ENCODE measurements at regions not wholly inside any gene's neighbourhood (a gene's known extent, or its start where the extent isn't known, plus 50 kb on each side); places are given as distances from the start of the nearest gene placed in this dataset.

DNA sequence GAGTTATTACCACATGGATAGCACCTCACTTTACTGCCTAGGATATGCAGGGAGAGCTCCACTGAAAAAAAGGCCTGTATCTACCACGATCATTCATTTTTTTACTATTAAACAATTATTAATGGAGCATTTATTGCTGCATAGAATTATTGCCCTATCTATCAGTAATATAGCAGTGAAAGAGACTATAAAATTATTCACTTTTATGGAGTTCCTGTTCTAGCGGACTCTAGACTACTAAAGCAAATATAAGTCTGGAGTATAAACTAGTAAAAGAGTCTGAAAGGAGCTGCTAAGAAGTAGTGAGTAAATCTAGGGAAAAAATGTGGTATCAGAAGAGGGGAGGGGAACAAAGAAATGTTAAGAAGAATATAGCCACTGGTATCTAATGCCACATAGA lies 150.4 kb upstream of the CYLC2 start:
- no peaks in the 10 kb centered on the region for H3K36me3 ChIP-seq (ENCODE audit: control insufficient read depth, insufficient read depth, low read length)
- no CpG with 5 or more reads among the region's 2 CpGs for WGBS (ENCODE audit: insufficient coverage)

DNA sequence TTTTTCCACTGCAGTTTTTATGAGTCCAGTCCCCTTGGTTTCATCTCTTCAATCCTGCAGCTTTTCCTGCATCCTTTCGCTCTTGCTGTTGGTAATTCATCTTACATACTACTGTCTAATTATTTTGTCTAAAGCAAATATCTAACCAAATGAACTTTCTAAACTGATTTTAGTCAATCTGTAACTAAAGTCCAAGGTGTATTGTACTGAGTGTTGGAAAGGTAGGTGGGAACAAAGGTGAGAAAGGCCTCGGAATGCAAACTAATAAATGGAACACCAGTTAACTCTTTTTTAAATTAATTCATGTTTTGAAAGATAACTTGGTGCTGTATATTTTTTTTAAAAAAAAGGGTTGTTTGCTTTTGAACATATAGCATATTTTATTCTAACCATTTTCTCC lies 152.7 kb upstream of the CYLC2 start:
- Histone ChIP-seq H3K4me3 (ENCODE audit: low read length) (no peak overlapping the region), H3K4me1 (ENCODE audit: control insufficient read depth, insufficient read depth, low read length) (no peaks in the 10 kb centered on the region), H3K9me3 (replicated peaks; ENCODE audit: control insufficient read depth, low read depth, low read length) (no peaks in the 10 kb centered on the region), H3K27ac (ENCODE audit: low read length) (no peak overlapping the region), H3K27me3 (ENCODE audit: control insufficient read depth, insufficient read depth, low read length) (no peaks in the 10 kb centered on the region), H3K36me3 (ENCODE audit: control insufficient read depth, insufficient read depth, low read length) (no peaks in the 10 kb centered on the region)
- no peak for DNase-seq
- no CpG with 5 or more reads among the region's 2 CpGs for WGBS (ENCODE audit: insufficient coverage)

More for the DNA sequence above, 150.4 kb upstream of the CYLC2 start:
- Histone ChIP-seq H3K9me3 (replicated peaks; ENCODE audit: control insufficient read depth, low read depth, low read length) (no peaks in the 10 kb centered on the region), H3K27ac (ENCODE audit: low read length) (no peak overlapping the region), H3K27me3 (ENCODE audit: control insufficient read depth, insufficient read depth, low read length) (no peaks in the 10 kb centered on the region), H3K4me1 (ENCODE audit: control insufficient read depth, insufficient read depth, low read length) (no peaks in the 10 kb centered on the region), H3K4me3 (ENCODE audit: low read length) (no peak overlapping the region)
- no peak for DNase-seq

- Histone ChIP-seq H3K27ac (ENCODE audit: low read length) (no peak overlapping the region), H3K9me3 (replicated peaks; ENCODE audit: control insufficient read depth, low read depth, low read length) (no peaks in the 10 kb centered on the region), H3K4me3 (ENCODE audit: low read length) (no peak overlapping the region), H3K36me3 (ENCODE audit: control insufficient read depth, insufficient read depth, low read length) (no peaks in the 10 kb centered on the region), H3K27me3 (ENCODE audit: control insufficient read depth, insufficient read depth, low read length) (no peaks in the 10 kb centered on the region), H3K4me1 (ENCODE audit: control insufficient read depth, insufficient read depth, low read length) (no peaks in the 10 kb centered on the region)
- no CpG with 5 or more reads among the region's 2 CpGs for WGBS (ENCODE audit: insufficient coverage)
- DNase-seq = no peak
These were observed 153.8 kb upstream of the CYLC2 start for GRCh38 chr9:102841376-102841775.

DNA sequence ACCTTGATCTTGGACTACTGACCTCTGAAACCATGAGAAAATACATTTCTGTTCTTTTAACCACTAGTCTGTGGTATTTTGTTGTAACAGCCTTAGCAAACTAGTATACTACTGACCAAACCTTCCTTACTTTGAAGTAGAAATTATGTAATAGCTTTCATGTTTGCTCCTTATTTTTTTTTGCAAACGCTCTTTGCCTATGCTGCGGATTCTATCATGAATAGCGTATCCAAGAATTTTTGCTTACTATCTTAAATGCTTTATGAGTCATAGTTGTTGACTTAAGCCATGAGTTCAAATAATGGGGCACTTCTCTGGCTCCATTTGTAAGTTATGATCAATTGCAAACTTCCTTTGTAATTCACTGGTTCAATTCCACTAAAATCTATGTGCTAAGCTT lies 154.8 kb upstream of the CYLC2 start:
- Histone ChIP-seq H3K9me3 (replicated peaks; ENCODE audit: control insufficient read depth, low read depth, low read length) (no peaks in the 10 kb centered on the region), H3K27ac (ENCODE audit: low read length) (no peak overlapping the region), H3K27me3 (ENCODE audit: control insufficient read depth, insufficient read depth, low read length) (no peaks in the 10 kb centered on the region), H3K4me3 (ENCODE audit: low read length) (no peak overlapping the region), H3K4me1 (ENCODE audit: control insufficient read depth, insufficient read depth, low read length) (no peaks in the 10 kb centered on the region), H3K36me3 (ENCODE audit: control insufficient read depth, insufficient read depth, low read length) (no peaks in the 10 kb centered on the region)
- no peak for DNase-seq
- no CpG with 5 or more reads among the region's 3 CpGs for WGBS (ENCODE audit: insufficient coverage)

DNA sequence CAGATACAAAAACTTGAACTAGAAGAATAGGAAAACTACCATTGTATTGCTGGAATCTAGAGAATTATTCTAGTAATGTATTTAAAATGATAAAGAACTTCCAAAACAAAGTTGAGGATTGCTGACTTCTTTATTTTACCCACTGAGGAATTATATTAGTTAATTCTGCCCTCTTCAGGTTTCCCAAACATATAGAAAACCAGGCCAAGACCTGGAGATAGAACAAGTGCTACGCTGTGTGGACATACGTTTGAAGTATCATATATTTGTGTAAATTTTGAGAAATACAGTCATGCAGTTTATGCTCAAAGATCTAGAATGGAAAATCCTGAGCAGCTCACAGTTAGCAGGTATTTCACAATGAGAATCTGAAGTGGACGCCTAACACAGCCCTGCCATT lies 162.3 kb upstream of the CYLC2 start:
- Histone ChIP-seq H3K27me3 (ENCODE audit: control insufficient read depth, insufficient read depth, low read length) (no peaks in the 10 kb centered on the region), H3K9me3 (replicated peaks; ENCODE audit: control insufficient read depth, low read depth, low read length) (no peaks in the 10 kb centered on the region), H3K4me1 (ENCODE audit: control insufficient read depth, insufficient read depth, low read length) (no peaks in the 10 kb centered on the region), H3K36me3 (ENCODE audit: control insufficient read depth, insufficient read depth, low read length) (no peaks in the 10 kb centered on the region), H3K27ac (ENCODE audit: low read length) (no peak overlapping the region), H3K4me3 (ENCODE audit: low read length) (no peak overlapping the region)
- WGBS (ENCODE audit: insufficient coverage) = 71% methylated on average over 1 of the region's 3 CpGs
- no peak for DNase-seq

DNA sequence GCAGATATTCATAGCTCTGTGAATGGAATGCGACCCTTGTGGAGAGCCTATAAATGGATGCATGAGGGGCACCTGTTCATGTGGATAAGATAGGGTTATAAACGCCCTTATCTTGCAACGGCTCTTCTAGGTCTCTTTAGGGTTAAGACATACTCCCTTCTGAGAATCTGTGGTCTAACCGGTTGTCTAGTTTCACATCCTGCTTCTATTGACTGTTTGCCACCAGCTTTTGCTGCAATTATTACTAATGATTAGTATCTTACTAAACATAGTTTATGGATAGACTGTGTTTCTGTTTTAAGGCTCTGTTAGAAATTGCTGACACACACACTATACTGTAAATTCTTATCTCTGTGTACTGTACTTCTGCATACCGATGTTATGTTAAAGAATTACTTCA lies 198.9 kb upstream of the CYLC2 start:
- no peaks in the 10 kb centered on the region for H3K27me3 ChIP-seq (ENCODE audit: control insufficient read depth, insufficient read depth, low read length)
- H3K4me1 ChIP-seq (ENCODE audit: control insufficient read depth, insufficient read depth, low read length) = no peaks in the 10 kb centered on the region
- DNase-seq = no peak
- H3K4me3 ChIP-seq (ENCODE audit: low read length) = no peak overlapping the region
- no peak overlapping the region for H3K27ac ChIP-seq (ENCODE audit: low read length)
- peaks cover 3% of the 10 kb centered on the region for H3K9me3 ChIP-seq (replicated peaks; ENCODE audit: control insufficient read depth, low read depth, low read length)
- H3K36me3 ChIP-seq (ENCODE audit: control insufficient read depth, insufficient read depth, low read length) = no peaks in the 10 kb centered on the region
- no CpG with 5 or more reads among the region's 5 CpGs for WGBS (ENCODE audit: insufficient coverage)

- Histone ChIP-seq H3K27ac (ENCODE audit: low read length) (no peak overlapping the region), H3K36me3 (ENCODE audit: control insufficient read depth, insufficient read depth, low read length) (no peaks in the 10 kb centered on the region), H3K4me3 (ENCODE audit: low read length) (no peak overlapping the region), H3K9me3 (replicated peaks; ENCODE audit: control insufficient read depth, low read depth, low read length) (peaks cover 3% of the 10 kb centered on the region), H3K4me1 (ENCODE audit: control insufficient read depth, insufficient read depth, low read length) (no peaks in the 10 kb centered on the region), H3K27me3 (ENCODE audit: control insufficient read depth, insufficient read depth, low read length) (no peaks in the 10 kb centered on the region)
- DNase-seq = no peak
These were observed 199.6 kb upstream of the CYLC2 start for GRCh38 chr9:102795532-102795931.

- Histone ChIP-seq H3K4me1 (ENCODE audit: control insufficient read depth, insufficient read depth, low read length) (no peaks in the 10 kb centered on the region), H3K4me3 (ENCODE audit: low read length) (no peak overlapping the region), H3K9me3 (replicated peaks; ENCODE audit: control insufficient read depth, low read depth, low read length) (no peaks in the 10 kb centered on the region), H3K36me3 (ENCODE audit: control insufficient read depth, insufficient read depth, low read length) (no peaks in the 10 kb centered on the region), H3K27ac (ENCODE audit: low read length) (no peak overlapping the region), H3K27me3 (ENCODE audit: control insufficient read depth, insufficient read depth, low read length) (no peaks in the 10 kb centered on the region)
- no peak for DNase-seq
These were observed 215.8 kb upstream of the CYLC2 start for GRCh38 chr9:102779356-102779755.

DNA sequence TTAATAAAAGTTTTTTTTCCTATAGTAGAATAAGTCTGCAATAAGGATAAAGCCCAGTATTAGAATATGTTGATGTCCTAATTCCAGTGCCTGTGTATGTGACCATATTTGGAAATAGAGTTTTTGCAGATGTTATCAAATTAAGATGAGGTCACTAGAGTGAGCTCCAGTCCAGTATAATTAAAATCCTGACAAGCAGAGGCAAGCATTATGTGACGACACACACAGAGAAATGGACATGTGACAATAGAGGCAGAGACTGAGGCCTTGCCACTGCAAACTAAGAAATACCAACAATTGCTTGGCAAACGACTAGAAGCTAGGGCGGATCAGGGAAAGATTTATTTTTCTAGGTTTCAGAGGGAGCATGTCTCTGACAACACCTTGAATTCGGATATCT lies 216.4 kb upstream of the CYLC2 start:
- Histone ChIP-seq H3K4me1 (ENCODE audit: control insufficient read depth, insufficient read depth, low read length) (no peaks in the 10 kb centered on the region), H3K36me3 (ENCODE audit: control insufficient read depth, insufficient read depth, low read length) (no peaks in the 10 kb centered on the region), H3K27ac (ENCODE audit: low read length) (no peak overlapping the region), H3K27me3 (ENCODE audit: control insufficient read depth, insufficient read depth, low read length) (no peaks in the 10 kb centered on the region), H3K4me3 (ENCODE audit: low read length) (no peak overlapping the region), H3K9me3 (replicated peaks; ENCODE audit: control insufficient read depth, low read depth, low read length) (no peaks in the 10 kb centered on the region)
- 17% methylated on average over 1 of the region's 4 CpGs for WGBS (ENCODE audit: insufficient coverage)
- no peak for DNase-seq

DNA sequence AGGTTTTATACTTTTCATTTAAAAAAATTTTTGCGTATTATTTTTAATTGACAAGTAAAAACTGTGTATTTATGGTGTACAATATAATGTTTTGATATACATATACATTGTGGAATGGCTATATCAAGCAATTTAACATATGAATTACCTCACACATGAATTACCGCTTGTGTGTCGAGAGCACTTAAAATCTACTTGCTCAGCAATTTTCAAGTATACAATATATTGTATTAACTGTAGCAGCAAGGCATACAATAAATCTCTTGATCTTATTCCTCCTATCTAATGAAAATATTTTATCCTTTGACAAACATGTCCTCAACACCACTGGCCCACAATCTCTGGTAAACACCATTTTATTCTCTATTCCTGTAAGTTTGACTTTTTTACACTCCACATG lies 224.4 kb upstream of the CYLC2 start:
- Histone ChIP-seq H3K27ac (ENCODE audit: low read length) (no peak overlapping the region), H3K4me1 (ENCODE audit: control insufficient read depth, insufficient read depth, low read length) (no peaks in the 10 kb centered on the region)

GRCh38 chr9:102769307-102769706 lies 225.8 kb upstream of the CYLC2 start:
- DNase-seq = no peak
- Histone ChIP-seq H3K4me1 (ENCODE audit: control insufficient read depth, insufficient read depth, low read length) (no peaks in the 10 kb centered on the region), H3K9me3 (replicated peaks; ENCODE audit: control insufficient read depth, low read depth, low read length) (no peaks in the 10 kb centered on the region), H3K36me3 (ENCODE audit: control insufficient read depth, insufficient read depth, low read length) (no peaks in the 10 kb centered on the region), H3K27ac (ENCODE audit: low read length) (no peak overlapping the region), H3K4me3 (ENCODE audit: low read length) (no peak overlapping the region), H3K27me3 (ENCODE audit: control insufficient read depth, insufficient read depth, low read length) (no peaks in the 10 kb centered on the region)
- WGBS (ENCODE audit: insufficient coverage) = no CpG with 5 or more reads among the region's 1 CpG

More for the DNA sequence above, 224.4 kb upstream of the CYLC2 start:
- no peaks in the 10 kb centered on the region for H3K36me3 ChIP-seq (ENCODE audit: control insufficient read depth, insufficient read depth, low read length)
- no peaks in the 10 kb centered on the region for H3K27me3 ChIP-seq (ENCODE audit: control insufficient read depth, insufficient read depth, low read length)
- no peaks in the 10 kb centered on the region for H3K9me3 ChIP-seq (replicated peaks; ENCODE audit: control insufficient read depth, low read depth, low read length)
- no CpG with 5 or more reads among the region's 3 CpGs for WGBS (ENCODE audit: insufficient coverage)
- DNase-seq = no peak
- H3K4me3 ChIP-seq (ENCODE audit: low read length) = no peak overlapping the region
